ENCODE measurements at regions not wholly inside any gene's neighbourhood (a gene's known extent, or its start where the extent isn't known, plus 50 kb on each side); places are given as distances from the start of the nearest gene placed in this dataset.
"Not testable (repeated sequence)": the region's sequence is repeated elsewhere in the genome, so short reads cannot be mapped to it uniquely, and the experiment has no call there.

DNA sequence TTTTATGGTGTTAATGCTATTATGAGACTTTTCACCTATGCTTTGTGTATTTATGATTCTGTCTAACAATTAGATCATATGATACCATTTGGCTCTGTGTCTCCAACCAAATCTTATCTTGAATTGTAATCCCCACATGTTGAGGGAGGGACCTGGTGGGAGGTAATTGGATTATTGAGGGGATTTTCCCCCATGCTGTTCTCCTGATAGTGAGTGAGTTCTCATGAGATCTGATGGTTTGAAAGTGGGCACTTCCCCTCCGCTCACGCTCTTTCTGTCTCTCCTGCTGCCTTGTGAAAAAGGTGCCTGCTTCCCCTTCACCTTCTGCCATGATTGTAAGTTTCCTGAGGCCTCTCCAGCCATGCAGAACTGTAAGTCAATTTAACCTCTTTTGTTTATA is 71.6 kb upstream of the NOX4 start:
- TF ChIP-seq, protein P1, sequence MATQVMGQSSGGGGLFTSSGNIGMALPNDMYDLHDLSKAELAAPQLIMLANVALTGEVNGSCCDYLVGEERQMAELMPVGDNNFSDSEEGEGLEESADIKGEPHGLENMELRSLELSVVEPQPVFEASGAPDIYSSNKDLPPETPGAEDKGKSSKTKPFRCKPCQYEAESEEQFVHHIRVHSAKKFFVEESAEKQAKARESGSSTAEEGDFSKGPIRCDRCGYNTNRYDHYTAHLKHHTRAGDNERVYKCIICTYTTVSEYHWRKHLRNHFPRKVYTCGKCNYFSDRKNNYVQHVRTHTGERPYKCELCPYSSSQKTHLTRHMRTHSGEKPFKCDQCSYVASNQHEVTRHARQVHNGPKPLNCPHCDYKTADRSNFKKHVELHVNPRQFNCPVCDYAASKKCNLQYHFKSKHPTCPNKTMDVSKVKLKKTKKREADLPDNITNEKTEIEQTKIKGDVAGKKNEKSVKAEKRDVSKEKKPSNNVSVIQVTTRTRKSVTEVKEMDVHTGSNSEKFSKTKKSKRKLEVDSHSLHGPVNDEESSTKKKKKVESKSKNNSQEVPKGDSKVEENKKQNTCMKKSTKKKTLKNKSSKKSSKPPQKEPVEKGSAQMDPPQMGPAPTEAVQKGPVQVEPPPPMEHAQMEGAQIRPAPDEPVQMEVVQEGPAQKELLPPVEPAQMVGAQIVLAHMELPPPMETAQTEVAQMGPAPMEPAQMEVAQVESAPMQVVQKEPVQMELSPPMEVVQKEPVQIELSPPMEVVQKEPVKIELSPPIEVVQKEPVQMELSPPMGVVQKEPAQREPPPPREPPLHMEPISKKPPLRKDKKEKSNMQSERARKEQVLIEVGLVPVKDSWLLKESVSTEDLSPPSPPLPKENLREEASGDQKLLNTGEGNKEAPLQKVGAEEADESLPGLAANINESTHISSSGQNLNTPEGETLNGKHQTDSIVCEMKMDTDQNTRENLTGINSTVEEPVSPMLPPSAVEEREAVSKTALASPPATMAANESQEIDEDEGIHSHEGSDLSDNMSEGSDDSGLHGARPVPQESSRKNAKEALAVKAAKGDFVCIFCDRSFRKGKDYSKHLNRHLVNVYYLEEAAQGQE (IDR thresholded peaks at IDR 0.05; ENCODE audit: low read depth), result not testable (repeated sequence)
- not testable (repeated sequence) for TF ChIP-seq POLR2A (IDR thresholded peaks at IDR 0.05; ENCODE audit: borderline replicate concordance, extremely low read depth, insufficient read depth, insufficient read length); EGR1 (IDR thresholded peaks at IDR 0.05; ENCODE audit: low read depth); SP1 (IDR thresholded peaks at IDR 0.05; ENCODE audit: low read depth)
- TF ChIP-seq, protein P2, sequence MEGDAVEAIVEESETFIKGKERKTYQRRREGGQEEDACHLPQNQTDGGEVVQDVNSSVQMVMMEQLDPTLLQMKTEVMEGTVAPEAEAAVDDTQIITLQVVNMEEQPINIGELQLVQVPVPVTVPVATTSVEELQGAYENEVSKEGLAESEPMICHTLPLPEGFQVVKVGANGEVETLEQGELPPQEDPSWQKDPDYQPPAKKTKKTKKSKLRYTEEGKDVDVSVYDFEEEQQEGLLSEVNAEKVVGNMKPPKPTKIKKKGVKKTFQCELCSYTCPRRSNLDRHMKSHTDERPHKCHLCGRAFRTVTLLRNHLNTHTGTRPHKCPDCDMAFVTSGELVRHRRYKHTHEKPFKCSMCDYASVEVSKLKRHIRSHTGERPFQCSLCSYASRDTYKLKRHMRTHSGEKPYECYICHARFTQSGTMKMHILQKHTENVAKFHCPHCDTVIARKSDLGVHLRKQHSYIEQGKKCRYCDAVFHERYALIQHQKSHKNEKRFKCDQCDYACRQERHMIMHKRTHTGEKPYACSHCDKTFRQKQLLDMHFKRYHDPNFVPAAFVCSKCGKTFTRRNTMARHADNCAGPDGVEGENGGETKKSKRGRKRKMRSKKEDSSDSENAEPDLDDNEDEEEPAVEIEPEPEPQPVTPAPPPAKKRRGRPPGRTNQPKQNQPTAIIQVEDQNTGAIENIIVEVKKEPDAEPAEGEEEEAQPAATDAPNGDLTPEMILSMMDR (IDR thresholded peaks at IDR 0.05 in 2 of 3, conservative IDR thresholded peaks at IDR 0.05 in 1 of 3; ENCODE audit: borderline replicate concordance in 1 of 3, insufficient read depth in 1 of 3, low read depth in 2 of 3, low read length in 2 of 3), result not testable (repeated sequence)
